ENCODE measurements at regions not wholly inside any gene's neighbourhood (a gene's known extent, or its start where the extent isn't known, plus 50 kb on each side); places are given as distances from the start of the nearest gene placed in this dataset.

DNA sequence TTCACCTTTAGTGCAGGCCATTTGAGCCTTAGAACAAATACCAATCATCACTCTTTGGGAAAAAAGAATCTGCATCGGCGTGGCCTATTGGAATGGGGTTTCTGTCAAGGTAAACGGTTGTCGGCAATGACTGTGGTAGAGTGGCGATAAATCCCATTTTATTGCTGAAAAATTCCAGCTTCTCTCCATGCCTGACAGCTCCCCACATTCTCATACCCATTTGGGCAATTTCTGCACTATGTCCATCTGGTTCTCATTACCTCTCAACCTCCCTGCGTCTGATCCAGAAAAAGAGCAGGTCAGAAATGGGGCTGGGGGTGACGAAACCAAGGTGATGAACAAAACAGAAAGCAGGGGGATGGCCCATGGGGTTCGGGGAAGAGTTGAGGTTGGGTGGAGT, 254.0 kb downstream of the MEIS1 start:
- no peak for DNase-seq (ENCODE audit: low spot score)
- TF ChIP-seq, protein P1, sequence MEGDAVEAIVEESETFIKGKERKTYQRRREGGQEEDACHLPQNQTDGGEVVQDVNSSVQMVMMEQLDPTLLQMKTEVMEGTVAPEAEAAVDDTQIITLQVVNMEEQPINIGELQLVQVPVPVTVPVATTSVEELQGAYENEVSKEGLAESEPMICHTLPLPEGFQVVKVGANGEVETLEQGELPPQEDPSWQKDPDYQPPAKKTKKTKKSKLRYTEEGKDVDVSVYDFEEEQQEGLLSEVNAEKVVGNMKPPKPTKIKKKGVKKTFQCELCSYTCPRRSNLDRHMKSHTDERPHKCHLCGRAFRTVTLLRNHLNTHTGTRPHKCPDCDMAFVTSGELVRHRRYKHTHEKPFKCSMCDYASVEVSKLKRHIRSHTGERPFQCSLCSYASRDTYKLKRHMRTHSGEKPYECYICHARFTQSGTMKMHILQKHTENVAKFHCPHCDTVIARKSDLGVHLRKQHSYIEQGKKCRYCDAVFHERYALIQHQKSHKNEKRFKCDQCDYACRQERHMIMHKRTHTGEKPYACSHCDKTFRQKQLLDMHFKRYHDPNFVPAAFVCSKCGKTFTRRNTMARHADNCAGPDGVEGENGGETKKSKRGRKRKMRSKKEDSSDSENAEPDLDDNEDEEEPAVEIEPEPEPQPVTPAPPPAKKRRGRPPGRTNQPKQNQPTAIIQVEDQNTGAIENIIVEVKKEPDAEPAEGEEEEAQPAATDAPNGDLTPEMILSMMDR (IDR thresholded peaks at IDR 0.05; ENCODE audit: borderline replicate concordance, control extremely low read depth, extremely low read depth, insufficient read depth, missing control alignments): no peak

DNA sequence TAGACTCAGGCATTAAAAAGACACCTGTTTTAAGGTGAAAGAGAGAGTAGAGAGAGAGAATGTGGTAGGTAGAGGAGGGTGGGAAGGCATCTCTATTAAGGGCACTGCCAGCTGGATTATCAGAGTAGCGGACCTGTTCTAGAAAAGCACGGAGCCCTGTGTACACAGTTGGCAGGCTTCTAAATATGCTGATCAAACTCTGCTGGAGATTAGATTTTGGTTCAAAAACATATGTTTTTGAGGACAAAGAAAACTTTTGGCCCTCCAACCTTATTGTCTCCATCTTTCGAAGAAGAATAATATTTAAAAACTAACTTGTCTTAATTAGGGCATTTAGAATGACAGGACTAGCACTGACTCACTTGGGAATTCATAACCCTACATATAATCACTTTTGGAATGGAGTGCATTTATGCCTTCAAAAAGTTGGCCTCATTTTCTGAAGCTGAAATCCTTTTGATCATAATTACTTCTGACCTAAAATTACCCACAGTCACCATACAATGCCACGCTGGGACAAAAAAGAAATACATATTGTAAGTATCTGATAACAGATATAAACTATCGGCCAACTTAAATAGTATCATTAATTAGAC, 254.6 kb downstream of the MEIS1 start:
- TF ChIP-seq, protein P1 (IDR thresholded peaks at IDR 0.05; ENCODE audit: borderline replicate concordance, control extremely low read depth, extremely low read depth, insufficient read depth, missing control alignments): no peak
- in situ Hi-C loops (cut with MboI; ENCODE audit: low sequenced_read_pairs, unreplicated experiment): no loop called here
- no peak for DNase-seq (ENCODE audit: low spot score)

More for the DNA sequence above, 254.0 kb downstream of the MEIS1 start:
- in situ Hi-C loops (cut with MboI; ENCODE audit: low sequenced_read_pairs, unreplicated experiment): no loop called here

DNA sequence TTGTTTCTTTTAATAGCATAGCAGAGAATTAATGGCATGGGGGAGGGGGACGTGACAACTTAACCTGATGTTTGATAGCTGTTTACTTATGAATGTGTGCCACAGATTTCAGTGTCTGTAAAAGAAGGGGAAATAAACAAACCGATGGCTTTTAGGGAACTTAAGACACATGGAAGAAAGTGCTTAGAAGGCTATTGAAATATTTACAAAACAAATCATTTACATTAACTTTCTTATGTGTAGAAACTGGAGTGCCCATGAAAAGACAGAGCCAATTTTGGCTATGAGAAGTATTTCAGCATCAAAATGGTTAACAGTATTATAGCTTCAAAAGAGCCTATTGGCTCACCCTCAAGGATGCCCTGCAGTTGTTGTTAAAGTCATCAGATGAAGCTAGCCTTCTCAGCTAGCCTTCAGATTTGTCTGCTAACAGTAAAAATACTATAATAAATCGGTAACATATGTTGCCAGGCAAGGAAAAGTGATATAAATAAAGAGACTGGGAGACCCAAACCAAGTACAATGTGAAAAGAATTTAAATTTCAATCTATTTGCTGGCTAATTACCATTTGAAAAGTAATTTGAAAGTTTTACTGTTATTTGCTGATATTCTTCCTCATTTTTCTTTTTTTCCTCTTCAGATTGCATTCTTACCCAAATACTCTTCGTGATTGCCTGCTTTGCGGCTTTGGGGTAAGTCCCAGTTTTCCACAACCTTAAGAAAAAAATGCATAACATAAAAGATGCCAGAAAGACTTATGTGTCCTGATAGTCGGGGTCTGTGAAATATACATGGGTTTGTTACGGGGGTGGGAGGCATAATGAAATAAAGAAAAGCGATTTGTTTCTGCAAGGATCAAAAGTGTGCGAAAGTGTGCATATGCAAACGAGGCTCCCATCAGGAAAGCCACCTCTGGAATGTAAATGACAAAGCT, 256.4 kb downstream of the MEIS1 start:
- DNase-seq (ENCODE audit: low spot score): no peak
- TF ChIP-seq, protein P1 (IDR thresholded peaks at IDR 0.05; ENCODE audit: borderline replicate concordance, control extremely low read depth, extremely low read depth, insufficient read depth, missing control alignments): no peak
- in situ Hi-C loops (cut with MboI; ENCODE audit: low sequenced_read_pairs, unreplicated experiment): no loop called here

DNA sequence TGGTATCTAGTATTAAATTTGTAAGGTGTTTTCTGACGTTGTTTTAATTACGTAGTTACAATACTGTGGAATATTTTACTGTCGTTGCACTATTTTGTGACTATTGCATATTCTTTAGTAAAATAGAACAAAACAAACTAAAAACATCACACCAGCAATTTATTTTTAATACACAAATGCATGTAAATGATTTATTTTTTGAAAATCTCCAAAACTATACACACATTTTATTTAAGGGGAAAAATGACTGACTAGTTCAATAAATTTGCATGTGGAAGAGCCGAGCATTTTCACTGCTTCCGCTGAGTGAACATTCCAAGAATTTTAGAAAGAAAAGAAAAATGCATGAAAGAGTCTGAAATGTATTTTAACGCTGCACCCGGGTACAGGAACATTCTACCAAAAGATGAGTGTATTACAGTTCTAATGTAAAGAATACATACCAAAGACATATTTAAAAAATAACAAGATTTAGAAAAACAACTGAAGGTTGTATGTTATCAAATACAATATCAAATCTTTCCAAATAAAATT, 257.7 kb downstream of the MEIS1 start:
- DNase-seq (ENCODE audit: low spot score): no peak
- TF ChIP-seq, protein P1 (IDR thresholded peaks at IDR 0.05; ENCODE audit: borderline replicate concordance, control extremely low read depth, extremely low read depth, insufficient read depth, missing control alignments): no peak
- in situ Hi-C loops (cut with MboI; ENCODE audit: low sequenced_read_pairs, unreplicated experiment): no loop called here

DNA sequence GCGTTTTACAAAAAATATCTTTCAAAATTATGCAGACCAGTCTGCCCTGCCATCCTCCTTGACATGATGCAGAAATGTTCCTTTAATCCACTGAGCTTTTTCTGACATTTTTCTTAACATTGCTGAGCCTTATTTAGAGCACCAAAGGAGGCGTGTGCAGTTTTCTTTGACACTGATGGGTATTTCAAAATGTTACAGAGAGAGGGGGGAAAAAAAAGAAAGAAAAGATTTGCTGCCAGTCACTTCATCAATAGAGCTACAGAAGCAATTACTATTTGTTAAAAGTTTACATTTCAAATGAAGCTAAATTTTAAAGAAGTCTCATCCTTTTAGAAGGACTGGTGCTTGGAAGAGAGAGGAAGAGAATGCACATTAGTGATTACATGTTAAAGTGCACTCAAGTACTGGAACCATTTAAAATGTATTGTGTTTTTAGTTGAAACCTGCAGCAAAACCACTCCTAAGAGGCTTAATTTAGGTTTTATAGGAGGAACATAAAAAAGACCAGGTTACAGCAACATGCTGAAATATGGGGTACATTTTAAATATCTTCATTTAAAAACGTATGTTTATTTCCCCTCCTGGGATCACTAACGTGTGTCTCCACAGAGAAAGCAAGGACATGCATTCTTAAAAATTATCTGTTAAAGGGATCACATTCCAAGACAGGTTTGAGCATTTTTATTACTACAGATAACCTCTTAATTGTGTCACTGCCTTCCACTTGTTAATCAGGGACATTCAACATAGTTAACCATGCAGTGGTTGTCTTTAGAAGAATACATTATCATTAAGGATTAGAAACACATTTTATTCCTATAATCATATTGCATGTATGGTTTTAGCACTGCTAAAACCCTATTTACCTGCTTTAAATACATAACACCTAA, 258.4 kb downstream of the MEIS1 start:
- DNase-seq (ENCODE audit: low spot score): no peak
- TF ChIP-seq, protein P1 (IDR thresholded peaks at IDR 0.05; ENCODE audit: borderline replicate concordance, control extremely low read depth, extremely low read depth, insufficient read depth, missing control alignments): no peak
- in situ Hi-C loops (cut with MboI; ENCODE audit: low sequenced_read_pairs, unreplicated experiment): no loop called here

Data from GM13976 (cell line).